CD8-positive, alpha-beta memory T cell (primary cell): ENCODE measurements at regions not wholly inside any gene's neighbourhood (a gene's known extent, or its start where the extent isn't known, plus 50 kb on each side); places are given as distances from the start of the nearest gene placed in this dataset.

Experiments used
- CTCF ChIA-PET: fragments of 350-600 bp; sonication (Branson Sonifier 250); formaldehyde crosslinking; loops from one replicate; lab custom pipeline; 2021; ENCODE audit warnings: antibody characterized with exemption; lab: Charles Lee
- POLR2A ChIA-PET: fragments of 350-600 bp; sonication (Branson Sonifier 250); formaldehyde crosslinking; loops from one replicate; lab custom pipeline; 2021; ENCODE audit warnings: antibody characterized with exemption; lab: Charles Lee
- DNase-seq, 5 donors: peaks; one replicate each; pipeline versions ENCODE4 v3.0.0 to v3.0.0-alpha.2; 2020 to 2022; ENCODE audit warnings: mixed read lengths in 1 of 5
- H3K27ac ChIP-seq: one replicate; pipeline ENCODE4 v1.7.0; 2013; ENCODE audit warnings: low read depth, mild to moderate bottlenecking, low read length, moderate library complexity
- H3K27me3 ChIP-seq: 2 replicates; pipeline ENCODE4 v1.7.0; 2013; ENCODE audit warnings: low read length, mild to moderate bottlenecking; ENCODE audit not compliant: insufficient read depth, poor library complexity, severe bottlenecking
- H3K36me3 ChIP-seq: 2 replicates; pipeline ENCODE4 v1.7.0; 2013; ENCODE audit warnings: mild to moderate bottlenecking, low read length, moderate library complexity; ENCODE audit not compliant: insufficient read depth
- H3K4me1 ChIP-seq: 2 replicates; pipeline ENCODE4 v1.7.0; 2013; ENCODE audit warnings: mild to moderate bottlenecking, low read length, moderate library complexity; ENCODE audit not compliant: insufficient read depth
- H3K4me3 ChIP-seq: 2 replicates; pipeline ENCODE4 v1.7.0; 2013; ENCODE audit warnings: mild to moderate bottlenecking, low read length
- H3K9me3 ChIP-seq: 2 replicates; pipeline ENCODE4 v1.7.0; 2013; ENCODE audit warnings: mild to moderate bottlenecking, low read length
- H3K27ac Mint-ChIP-seq, 8 donors: one replicate each; pipeline ENCODE4 v1.8.0; 2020 to 2021; ENCODE audit warnings: mixed read lengths in 8 of 8, mild to moderate bottlenecking in 6 of 8, inconsistent platforms in 3 of 8, moderate library complexity in 3 of 8
- H3K27me3 Mint-ChIP-seq, 2 donors: one replicate each; pipeline ENCODE4 v1.8.0; 2020 to 2021; ENCODE audit warnings: mixed read lengths in 2 of 2, mild to moderate bottlenecking in 1 of 2, moderate library complexity in 1 of 2
- H3K36me3 Mint-ChIP-seq, 3 donors: one replicate each; pipeline ENCODE4 v1.8.0; 2020 to 2021; ENCODE audit warnings: mixed read lengths in 3 of 3, inconsistent platforms in 1 of 3, mild to moderate bottlenecking in 1 of 3
- H3K4me1 Mint-ChIP-seq, 3 donors: one replicate each; pipeline ENCODE4 v1.8.0; 2020 to 2021; ENCODE audit warnings: mixed read lengths in 3 of 3, inconsistent platforms in 1 of 3, mild to moderate bottlenecking in 1 of 3
- H3K4me3 Mint-ChIP-seq, 7 donors: one replicate each; pipeline ENCODE4 v1.8.0; 2020 to 2021; ENCODE audit warnings: mixed read lengths in 7 of 7, mild to moderate bottlenecking in 6 of 7, moderate library complexity in 4 of 7, inconsistent platforms in 2 of 7
- H3K9me3 Mint-ChIP-seq, 5 donors: one replicate each; pipeline ENCODE4 v1.8.0; 2020 to 2022; ENCODE audit warnings: mixed read lengths in 5 of 5, mild to moderate bottlenecking in 3 of 5, moderate library complexity in 2 of 5, inconsistent platforms in 1 of 5

DNA sequence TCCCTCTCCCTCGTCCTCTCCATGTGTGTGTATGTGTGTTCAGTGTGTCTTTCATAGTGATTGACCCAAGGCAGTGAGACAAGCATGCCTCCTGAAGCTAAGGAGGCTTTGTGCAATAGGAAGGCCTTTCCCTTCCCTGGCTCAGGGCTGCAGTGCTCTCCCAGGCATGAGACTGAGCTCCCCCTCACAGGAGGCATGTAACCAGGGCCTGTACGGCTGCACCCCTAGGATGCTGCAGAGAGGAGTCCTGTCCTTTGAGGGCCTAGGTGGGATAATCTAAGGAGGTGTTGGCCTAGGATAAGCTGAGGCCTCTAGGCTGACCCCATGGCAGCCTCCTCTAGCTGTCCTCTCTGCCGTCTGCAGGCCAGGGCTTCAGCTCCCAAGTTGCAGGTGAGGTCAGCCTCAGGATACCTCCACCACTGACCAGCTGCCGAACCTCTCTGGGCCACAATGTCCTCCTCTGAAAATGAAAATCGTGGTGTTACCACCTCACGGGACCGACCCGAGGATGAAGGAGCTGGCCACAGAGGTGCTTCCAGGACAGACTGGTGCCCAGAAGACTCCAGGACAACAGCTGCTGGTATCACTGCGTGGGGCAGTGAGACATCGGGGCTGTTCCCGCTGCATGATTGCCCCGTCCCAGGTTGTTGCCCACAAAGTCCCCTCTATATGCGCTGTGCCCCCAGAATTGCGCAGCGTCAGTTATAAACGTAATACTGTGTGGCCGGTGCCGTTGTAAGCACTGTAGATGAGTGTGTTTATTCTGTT lies 129.6 kb downstream of the BARX1 start:
- Histone ChIP-seq H3K27ac (no peak overlapping the region), H3K4me1 (no peaks in the 10 kb centered on the region), H3K9me3 (no peaks in the 10 kb centered on the region), H3K36me3 (no peaks in the 10 kb centered on the region), H3K4me3 (no peak overlapping the region), H3K27me3 (peaks cover 7% of the 10 kb centered on the region)
- H3K27ac Mint-ChIP-seq = no peak overlapping the region
- peaks cover 38 to 58% of the 10 kb centered on the region in 2 donors for H3K27me3 Mint-ChIP-seq
- DNase-seq = no peak
- H3K4me3 Mint-ChIP-seq = no peak overlapping the region
- CTCF ChIA-PET = interaction anchor here (1.2 kb wide), 1 partner anchor 138 kb away, joined by 3 read pairs; no protein-coding TSS in a partner anchor
- no peaks in the 10 kb centered on the region for H3K9me3 Mint-ChIP-seq
- peaks cover 7 to 18% (median 9%) of the 10 kb centered on the region in 3 donors for H3K4me1 Mint-ChIP-seq
- H3K36me3 Mint-ChIP-seq = no peaks in the 10 kb centered on the region
- POLR2A ChIA-PET = no interaction called here

DNA sequence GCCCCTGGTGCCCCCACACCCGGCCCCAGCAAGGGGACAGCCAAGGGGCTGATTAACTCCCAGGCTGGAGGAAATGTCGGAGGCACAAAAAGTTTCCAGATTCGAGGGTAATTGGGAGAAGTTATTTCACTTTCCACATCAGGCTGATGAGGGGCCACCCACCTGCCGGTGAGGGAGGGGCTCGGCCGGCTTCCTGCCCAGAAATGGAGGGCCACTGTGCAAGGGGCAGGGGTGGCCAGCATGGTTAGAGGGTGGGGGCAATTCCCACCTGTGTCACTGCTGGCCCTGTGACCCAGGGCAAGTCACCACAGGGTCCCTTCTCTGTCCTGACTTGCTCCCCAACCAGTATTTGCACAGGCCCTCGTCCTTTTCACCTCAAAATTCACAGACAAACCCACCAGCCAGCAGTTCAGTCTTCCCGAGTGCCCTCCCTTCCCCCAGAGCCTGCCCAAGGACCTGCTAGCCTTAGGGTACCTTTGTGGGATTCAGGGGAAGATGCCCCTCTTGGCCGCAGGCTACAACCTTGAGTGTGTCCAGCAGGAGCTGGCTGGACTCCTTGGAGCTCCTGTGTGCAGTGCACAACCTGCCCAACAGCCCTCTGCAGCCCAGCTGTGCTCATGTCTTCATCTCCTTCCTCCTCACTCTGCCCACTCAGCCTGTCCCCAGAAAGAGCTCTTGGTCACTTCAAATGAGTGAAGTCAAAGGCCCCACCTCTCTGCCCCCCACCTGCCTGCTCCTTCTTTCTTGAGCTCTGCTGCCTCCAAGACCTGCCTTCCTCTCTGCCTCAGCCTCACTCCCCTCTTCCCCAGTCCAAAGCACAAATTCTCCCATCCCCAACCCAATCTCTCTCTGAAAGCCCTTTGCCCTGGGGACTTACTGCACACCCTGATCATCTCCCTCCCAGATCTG lies 130.5 kb downstream of the BARX1 start:
- H3K27ac ChIP-seq = no peak overlapping the region
- POLR2A ChIA-PET = no interaction called here
- H3K9me3 Mint-ChIP-seq = peaks cover 0 to 2% (median 0%) of the 10 kb centered on the region in 5 donors
- no peak for DNase-seq
- peaks cover 7 to 18% (median 9%) of the 10 kb centered on the region in 3 donors for H3K4me1 Mint-ChIP-seq
- H3K36me3 Mint-ChIP-seq = no peaks in the 10 kb centered on the region
- H3K27me3 Mint-ChIP-seq = peaks cover 34 to 61% of the 10 kb centered on the region in 2 donors
- H3K27ac Mint-ChIP-seq = no peak overlapping the region
- H3K4me1 ChIP-seq = no peaks in the 10 kb centered on the region
- H3K4me3 Mint-ChIP-seq = no peak overlapping the region
- CTCF ChIA-PET = interaction anchor here (1.2 kb wide), 1 partner anchor 139 kb away, joined by 3 read pairs; no protein-coding TSS in a partner anchor
- no peaks in the 10 kb centered on the region for H3K9me3 ChIP-seq
- H3K36me3 ChIP-seq = no peaks in the 10 kb centered on the region
- no peak overlapping the region for H3K4me3 ChIP-seq
- peaks cover 7% of the 10 kb centered on the region for H3K27me3 ChIP-seq

DNA sequence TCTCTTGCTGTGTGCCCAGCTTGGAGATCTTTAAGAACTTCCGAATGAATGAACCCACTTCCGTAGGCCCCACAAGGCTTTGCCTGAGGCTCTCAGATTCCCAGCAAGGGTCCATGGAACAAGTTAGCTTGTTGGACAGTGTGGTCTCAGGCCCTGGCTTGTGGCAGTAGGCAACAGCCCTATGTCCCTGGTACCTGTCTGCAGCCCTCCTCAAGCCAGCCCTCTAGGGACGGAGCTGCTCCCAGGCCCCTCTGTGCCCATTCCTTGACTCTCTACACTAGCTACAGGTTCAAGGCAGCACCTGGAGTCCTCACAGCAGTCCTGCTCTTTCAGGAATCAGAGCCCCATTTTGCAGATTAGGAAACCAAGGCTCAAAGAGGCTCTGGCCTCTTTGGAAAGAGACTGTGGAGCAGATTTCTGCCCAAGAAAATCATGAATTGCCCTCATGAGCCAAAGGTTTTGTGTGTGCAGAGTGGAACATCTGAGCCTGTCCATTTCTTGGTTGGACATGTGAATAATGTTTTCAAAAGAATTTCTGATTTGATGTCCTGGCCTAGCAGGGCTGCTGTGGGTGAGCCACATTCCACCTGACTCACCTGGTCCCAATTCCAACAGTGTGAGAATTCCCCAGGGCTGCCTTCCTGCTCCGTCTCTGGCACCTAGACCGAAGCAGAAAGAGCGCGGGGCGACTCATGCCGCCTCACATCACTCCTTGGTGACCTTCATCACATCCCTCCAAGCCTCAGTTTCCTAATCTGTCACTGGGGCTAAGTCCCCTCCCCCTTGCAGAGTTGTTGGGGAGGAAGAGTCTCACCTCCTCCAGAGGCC lies 131.7 kb downstream of the BARX1 start:
- Mint-ChIP-seq H3K27me3 (peaks cover 27 to 57% of the 10 kb centered on the region in 2 donors), H3K9me3 (peaks cover 0 to 2% (median 0%) of the 10 kb centered on the region in 5 donors), H3K27ac (no peak overlapping the region), H3K4me1 (peaks cover 7 to 15% (median 7%) of the 10 kb centered on the region in 3 donors), H3K36me3 (no peaks in the 10 kb centered on the region), H3K4me3 (no peak overlapping the region)
- no peak overlapping the region for H3K27ac ChIP-seq
- no peaks in the 10 kb centered on the region for H3K36me3 ChIP-seq
- no peak overlapping the region for H3K4me3 ChIP-seq
- ChIA-PET POLR2A (no interaction called here), CTCF (no interaction called here)
- no peak for DNase-seq
- H3K27me3 ChIP-seq = peaks cover 7% of the 10 kb centered on the region
- no peaks in the 10 kb centered on the region for H3K4me1 ChIP-seq
- no peaks in the 10 kb centered on the region for H3K9me3 ChIP-seq

- H3K27ac ChIP-seq = no peak overlapping the region
- DNase-seq = no peak
- Mint-ChIP-seq H3K27ac (no peak overlapping the region), H3K9me3 (peaks cover 0 to 2% (median 0%) of the 10 kb centered on the region in 5 donors), H3K4me3 (no peak overlapping the region), H3K27me3 (peaks cover 31 to 60% of the 10 kb centered on the region in 2 donors), H3K36me3 (no peaks in the 10 kb centered on the region), H3K4me1 (peaks cover 6 to 13% (median 7%) of the 10 kb centered on the region in 3 donors)
- no peaks in the 10 kb centered on the region for H3K36me3 ChIP-seq
- no peaks in the 10 kb centered on the region for H3K9me3 ChIP-seq
- peaks cover 5% of the 10 kb centered on the region for H3K27me3 ChIP-seq
- H3K4me1 ChIP-seq = no peaks in the 10 kb centered on the region
- H3K4me3 ChIP-seq = no peak overlapping the region
- CTCF ChIA-PET = no interaction called here
- POLR2A ChIA-PET = no interaction called here
These were observed 132.9 kb downstream of the BARX1 start for GRCh38 chr9:93822229-93822628.

- Histone ChIP-seq H3K27me3 (no peaks in the 10 kb centered on the region), H3K9me3 (no peaks in the 10 kb centered on the region), H3K4me1 (no peaks in the 10 kb centered on the region), H3K36me3 (no peaks in the 10 kb centered on the region), H3K27ac (no peak overlapping the region), H3K4me3 (no peak overlapping the region)
- Mint-ChIP-seq H3K36me3 (no peaks in the 10 kb centered on the region), H3K27me3 (peaks cover 28 to 60% of the 10 kb centered on the region in 2 donors), H3K4me1 (peaks cover 0 to 4% (median 2%) of the 10 kb centered on the region in 3 donors), H3K9me3 (peaks cover 0 to 3% (median 0%) of the 10 kb centered on the region in 5 donors), H3K4me3 (no peak overlapping the region), H3K27ac (no peak overlapping the region)
- ChIA-PET POLR2A (no interaction called here), CTCF (no interaction called here)
- no peak for DNase-seq
These were observed 133.8 kb downstream of the BARX1 start for GRCh38 chr9:93821307-93821703.

GRCh38 chr9:93820667-93821306 lies 134.4 kb downstream of the BARX1 start:
- Histone ChIP-seq H3K4me3 (no peak overlapping the region), H3K4me1 (no peaks in the 10 kb centered on the region), H3K36me3 (no peaks in the 10 kb centered on the region), H3K9me3 (no peaks in the 10 kb centered on the region), H3K27ac (no peak overlapping the region), H3K27me3 (no peaks in the 10 kb centered on the region)
- Mint-ChIP-seq H3K36me3 (no peaks in the 10 kb centered on the region), H3K9me3 (peaks cover 0 to 3% (median 0%) of the 10 kb centered on the region in 5 donors), H3K4me3 (no peak overlapping the region), H3K4me1 (no peaks in the 10 kb centered on the region), H3K27ac (no peak overlapping the region), H3K27me3 (peaks cover 23 to 55% of the 10 kb centered on the region in 2 donors)
- POLR2A ChIA-PET = no interaction called here
- no peak for DNase-seq
- CTCF ChIA-PET = no interaction called here

GRCh38 chr9:93819905-93820304 lies 135.2 kb downstream of the BARX1 start:
- POLR2A ChIA-PET = no interaction called here
- Mint-ChIP-seq H3K27me3 (peaks cover 28 to 53% of the 10 kb centered on the region in 2 donors), H3K27ac (no peak overlapping the region), H3K36me3 (no peaks in the 10 kb centered on the region), H3K4me1 (no peaks in the 10 kb centered on the region), H3K4me3 (no peak overlapping the region), H3K9me3 (peaks cover 0 to 3% (median 0%) of the 10 kb centered on the region in 5 donors)
- Histone ChIP-seq H3K9me3 (no peaks in the 10 kb centered on the region), H3K4me1 (no peaks in the 10 kb centered on the region), H3K4me3 (no peak overlapping the region), H3K36me3 (no peaks in the 10 kb centered on the region), H3K27me3 (no peaks in the 10 kb centered on the region), H3K27ac (no peak overlapping the region)
- CTCF ChIA-PET = no interaction called here
- no peak for DNase-seq
